Ascending aorta (tissue), 2 donors: ENCODE measurements at regions not wholly inside any gene's neighbourhood (a gene's known extent, or its start where the extent isn't known, plus 50 kb on each side); places are given as distances from the start of the nearest gene placed in this dataset.

Experiments used
- DNase-seq, 2 donors: peaks; one replicate each; pipeline ENCODE4 v3.0.0-alpha.2; 2019; ENCODE audit warnings: low spot score in 2 of 2
- H3K27ac ChIP-seq, 2 donors: fragments of 200-600 bp; sonication (generic); one replicate each; pipeline ENCODE4 v1.5.1; 2016 to 2017; ENCODE audit warnings: mild to moderate bottlenecking in 1 of 2
- H3K27me3 ChIP-seq: fragments of 200-600 bp; sonication (generic); one replicate; pipeline ENCODE4 v1.5.1; 2017
- H3K36me3 ChIP-seq, 2 donors: fragments of 200-600 bp; sonication (generic); one replicate each; pipeline ENCODE4 v1.5.1; 2016
- H3K4me1 ChIP-seq, 2 donors: fragments of 200-600 bp; sonication (generic); one replicate each; pipeline ENCODE4 v1.5.1; 2016 to 2017; ENCODE audit warnings: mild to moderate bottlenecking in 1 of 2
- H3K4me3 ChIP-seq, 2 donors: fragments of 200-600 bp; sonication (generic); one replicate each; pipeline ENCODE4 v1.5.1; 2016 to 2017; ENCODE audit warnings: mild to moderate bottlenecking in 1 of 2
- H3K9me3 ChIP-seq, 2 donors: fragments of 200-600 bp; sonication (generic); one replicate each; pipeline ENCODE4 v1.5.1; 2016
- CTCF ChIP-seq, 3 experiments: fragments of 200-600 bp in 2 of 3; fragments of 450-650 bp in 1 of 3; sonication (generic) in 2 of 3; IDR thresholded peaks; one replicate each; pipeline ENCODE4 v1.5.1; 2016 to 2019; ENCODE audit warnings: antibody characterized with exemption in 3 of 3, mild to moderate bottlenecking in 1 of 3, moderate library complexity in 1 of 3
- intact Hi-C: fragments of 100-400 bp; cut with DNase I; formaldehyde crosslinking; loops from one replicate; pipeline ENCODE4 v1.15.1; 2023

DNA sequence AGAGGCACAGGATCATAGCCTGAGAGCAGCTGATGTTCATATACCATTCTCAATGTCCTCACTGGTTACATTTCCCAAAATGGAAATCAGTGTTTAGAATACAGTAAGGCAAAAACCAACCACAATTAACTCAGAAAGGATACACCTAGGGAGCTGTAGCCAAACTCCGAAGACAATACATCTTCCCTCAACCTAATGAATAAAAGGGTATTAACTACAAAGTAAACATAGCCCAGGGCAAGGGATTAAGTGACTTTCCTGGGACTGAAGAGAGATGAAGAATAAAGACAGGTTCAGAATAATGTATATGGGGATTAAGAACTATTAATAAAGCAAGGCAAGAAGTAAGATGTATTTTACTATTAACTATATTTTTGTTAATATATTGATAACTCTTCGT lies 79.5 kb downstream of the RPS29 start:
- Histone ChIP-seq H3K36me3 (no peaks in the 10 kb centered on the region), H3K4me1 (no peaks in the 10 kb centered on the region), H3K27me3 (no peaks in the 10 kb centered on the region), H3K4me3 (no peak overlapping the region), H3K9me3 (no peaks in the 10 kb centered on the region), H3K27ac (no peak overlapping the region)
- intact Hi-C loops: no loop called here
- DNase-seq: no peak
- TF ChIP-seq CTCF (IDR thresholded peaks at IDR 0.05): no peak

DNA sequence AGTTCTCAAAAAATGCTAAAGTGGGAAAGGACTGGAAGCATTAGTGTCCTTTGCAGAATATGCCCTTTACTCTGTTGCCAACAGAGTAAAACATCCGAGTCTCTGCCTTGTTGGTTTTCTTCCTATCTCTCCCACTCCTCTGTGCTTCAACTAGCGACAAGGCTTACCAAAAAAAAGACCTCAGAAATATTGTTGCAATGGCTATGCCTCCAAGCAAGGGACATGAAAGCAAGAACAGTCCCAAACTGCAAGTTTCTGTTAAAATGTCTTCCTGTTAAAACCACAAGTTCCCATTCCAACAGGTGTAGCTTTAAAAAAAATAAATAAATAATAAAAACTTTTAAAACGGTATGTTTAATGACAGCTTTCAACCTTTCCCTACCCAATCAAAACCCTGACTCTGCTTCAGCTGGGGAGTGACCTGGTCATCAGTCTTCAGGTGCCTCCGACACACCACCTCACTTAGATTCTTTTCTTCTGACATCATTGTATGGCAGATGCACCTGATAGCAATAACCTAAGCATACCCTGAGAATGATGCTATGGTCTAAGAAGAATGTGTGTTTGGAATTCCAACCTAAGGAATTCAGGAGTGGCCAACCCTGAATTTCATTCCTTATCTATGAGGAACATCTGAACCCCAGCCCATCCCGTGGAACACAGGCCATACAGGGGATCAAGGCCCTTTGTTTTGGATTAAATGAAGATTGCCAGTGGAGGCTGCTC lies 81.0 kb downstream of the RPS29 start:
- no peaks in the 10 kb centered on the region for H3K4me1 ChIP-seq

DNA sequence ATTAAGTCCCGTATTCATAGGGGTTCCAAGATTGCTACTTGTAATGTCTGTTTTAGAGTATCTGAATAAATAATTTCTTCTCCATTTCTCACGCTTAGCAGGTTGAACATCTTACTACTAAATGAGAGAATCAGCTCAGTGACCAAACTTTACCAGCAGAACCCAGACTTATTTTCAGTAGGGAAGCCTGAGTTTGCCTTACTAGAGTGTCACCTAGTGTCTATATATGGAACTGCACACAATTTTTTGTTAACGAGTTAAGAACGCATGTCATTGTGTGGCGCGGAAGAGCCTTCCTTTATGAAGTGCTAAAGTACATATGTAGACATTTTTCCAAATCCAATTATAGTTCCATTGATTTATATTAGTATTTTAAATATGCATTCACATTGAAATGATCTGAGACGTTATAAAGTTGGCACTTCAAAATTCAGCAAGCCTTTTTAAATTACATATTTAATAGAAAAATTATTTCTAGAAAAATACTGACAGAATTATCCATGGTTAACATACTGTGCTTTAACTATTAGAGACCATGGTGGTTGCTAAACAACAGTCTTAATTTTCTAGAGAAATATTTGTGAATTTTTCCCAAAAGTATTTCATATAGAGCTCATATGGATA lies 88.3 kb downstream of the RPS29 start:
- Histone ChIP-seq H3K27me3 (no peaks in the 10 kb centered on the region), H3K9me3 (no peaks in the 10 kb centered on the region), H3K4me3 (no peak overlapping the region), H3K36me3 (no peaks in the 10 kb centered on the region), H3K27ac (no peak overlapping the region), H3K4me1 (no peaks in the 10 kb centered on the region)
- peak; percentile 65 to 83 (median 70) for TF ChIP-seq CTCF (IDR thresholded peaks at IDR 0.05)
- intact Hi-C loops: no loop called here
- DNase-seq: no peak

More for the DNA sequence above, 81.0 kb downstream of the RPS29 start:
- no peak for DNase-seq
- Histone ChIP-seq H3K9me3 (no peaks in the 10 kb centered on the region), H3K4me3 (no peak overlapping the region), H3K36me3 (no peaks in the 10 kb centered on the region), H3K27me3 (no peaks in the 10 kb centered on the region), H3K27ac (no peak overlapping the region)
- intact Hi-C loops: no loop called here
- TF ChIP-seq CTCF (IDR thresholded peaks at IDR 0.05): no peak

DNA sequence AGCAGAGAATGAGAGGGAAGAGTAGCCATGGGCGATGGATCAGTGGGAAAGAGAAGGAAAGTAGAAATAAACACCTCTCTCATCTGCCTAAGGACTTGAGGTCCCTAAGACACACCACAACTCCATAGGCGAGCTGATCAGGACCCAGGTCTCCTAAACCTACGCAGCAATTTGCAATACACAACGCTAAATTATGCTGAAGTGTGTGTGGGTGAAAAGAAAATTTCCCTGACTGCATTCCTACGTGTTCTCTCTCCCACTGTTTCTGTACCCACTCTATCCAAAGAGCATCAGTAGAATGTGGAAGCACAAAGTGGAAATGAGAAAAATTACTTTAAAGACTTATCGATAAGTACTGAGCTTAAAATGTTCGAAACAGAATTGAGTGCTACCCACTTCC lies 88.9 kb downstream of the RPS29 start:
- no peaks in the 10 kb centered on the region for H3K27me3 ChIP-seq
- no peak for TF ChIP-seq CTCF (IDR thresholded peaks at IDR 0.05)
- H3K36me3 ChIP-seq: no peaks in the 10 kb centered on the region
- intact Hi-C loops: no loop called here
- DNase-seq: no peak
- H3K27ac ChIP-seq: no peak overlapping the region
- H3K9me3 ChIP-seq: no peaks in the 10 kb centered on the region
- H3K4me1 ChIP-seq: no peaks in the 10 kb centered on the region
- H3K4me3 ChIP-seq: no peak overlapping the region

DNA sequence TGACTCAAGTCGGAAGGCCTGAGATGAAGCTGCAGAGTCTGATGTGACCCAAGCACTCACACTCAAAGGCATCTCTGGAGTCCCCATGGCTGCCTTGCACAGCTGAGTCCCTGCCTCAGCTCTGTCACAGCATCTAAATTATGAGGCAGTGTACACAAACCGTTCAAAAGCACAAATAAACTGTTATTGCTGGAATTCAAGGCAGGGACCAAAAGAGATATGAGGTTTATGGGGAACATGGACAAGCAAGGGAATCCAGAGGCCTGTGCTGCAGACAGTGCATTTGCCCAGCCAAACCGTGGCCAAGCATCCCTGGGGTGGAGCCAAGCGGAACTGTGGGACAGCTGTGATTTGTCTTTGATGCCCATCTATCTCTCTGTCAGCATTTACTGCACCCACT lies 91.3 kb downstream of the RPS29 start:
- Histone ChIP-seq H3K4me3 (no peak overlapping the region), H3K36me3 (no peaks in the 10 kb centered on the region), H3K4me1 (no peaks in the 10 kb centered on the region), H3K27ac (no peak overlapping the region), H3K9me3 (no peaks in the 10 kb centered on the region), H3K27me3 (no peaks in the 10 kb centered on the region)
- no peak for TF ChIP-seq CTCF (IDR thresholded peaks at IDR 0.05)
- DNase-seq: no peak
- intact Hi-C loops: no loop called here
